Glutamatergic neuron (in vitro differentiated cells): ENCODE measurements at regions not wholly inside any gene's neighbourhood (a gene's known extent, or its start where the extent isn't known, plus 50 kb on each side); places are given as distances from the start of the nearest gene placed in this dataset.

Experiments used
- DNase-seq: peaks from one replicate; pipeline ENCODE4 v3.0.0; 2022
- H3K27ac Mint-ChIP-seq: one replicate; pipeline ENCODE4 v1.8.0; 2020; ENCODE audit warnings: mild to moderate bottlenecking, mixed read lengths, inconsistent platforms; ENCODE audit not compliant: unreplicated experiment
- H3K27me3 Mint-ChIP-seq: one replicate; pipeline ENCODE4 v1.8.0; 2020; ENCODE audit warnings: mild to moderate bottlenecking, moderate library complexity, mixed read lengths, inconsistent platforms; ENCODE audit not compliant: unreplicated experiment
- H3K36me3 Mint-ChIP-seq: one replicate; pipeline ENCODE4 v1.8.0; 2020; ENCODE audit warnings: mild to moderate bottlenecking, mixed read lengths, inconsistent platforms; ENCODE audit not compliant: unreplicated experiment
- H3K4me1 Mint-ChIP-seq: one replicate; pipeline ENCODE4 v1.8.0; 2020; ENCODE audit warnings: mild to moderate bottlenecking, low read depth, mixed read lengths, inconsistent platforms; ENCODE audit not compliant: unreplicated experiment
- H3K4me3 Mint-ChIP-seq: one replicate; pipeline ENCODE4 v1.8.0; 2020; ENCODE audit warnings: mild to moderate bottlenecking, mixed read lengths, inconsistent platforms; ENCODE audit not compliant: unreplicated experiment
- H3K9me3 Mint-ChIP-seq: one replicate; pipeline ENCODE4 v1.8.0; 2020; ENCODE audit warnings: mild to moderate bottlenecking, moderate library complexity, mixed read lengths, inconsistent platforms; ENCODE audit not compliant: unreplicated experiment
- CTCF ChIP-seq: fragments of 200-600 bp; sonication (generic); IDR thresholded peaks from one replicate; pipeline ENCODE4 v1.5.0; 2021; ENCODE audit not compliant: partially characterized antibody, unreplicated experiment

- peaks cover 1% of the 10 kb centered on the region for H3K4me1 Mint-ChIP-seq
- H3K27me3 Mint-ChIP-seq = peaks cover 1% of the 10 kb centered on the region
- TF ChIP-seq CTCF = no peak
- H3K9me3 Mint-ChIP-seq = peaks cover 2% of the 10 kb centered on the region
- H3K36me3 Mint-ChIP-seq = no peaks in the 10 kb centered on the region
- H3K27ac Mint-ChIP-seq = no peak overlapping the region
- DNase-seq = no peak
- no peak overlapping the region for H3K4me3 Mint-ChIP-seq
These were observed 50.2 kb upstream of the FHL2 start for GRCh38 chr2:105449076-105449475.
